ENCODE measurements at regions not wholly inside any gene's neighbourhood (a gene's known extent, or its start where the extent isn't known, plus 50 kb on each side); places are given as distances from the start of the nearest gene placed in this dataset.

GRCh38 chr6:27136077-27136644 is 111.3 kb upstream of the PRSS16 start:
- Histone ChIP-seq H3K9me2 (ENCODE audit: insufficient read depth) (no peaks in the 10 kb centered on the region), H3K79me2 (ENCODE audit: insufficient read depth) (peaks cover 13% of the 10 kb centered on the region; the same call in 1 of the 2 replicates), H3F3A (ENCODE audit: insufficient read depth) (peaks cover 35% of the 10 kb centered on the region), H3K27me3 (replicated peaks; ENCODE audit: insufficient read depth) (no peaks in the 10 kb centered on the region), H3K4me3 (no peak overlapping the region), H3K36me3 (ENCODE audit: low read depth) (no peaks in the 10 kb centered on the region), H3K9me3 (ENCODE audit: low read depth) (no peaks in the 10 kb centered on the region), H4K20me1 (ENCODE audit: insufficient read depth) (no peaks in the 10 kb centered on the region), H3K4me1 (ENCODE audit: insufficient read depth) (peaks cover 5% of the 10 kb centered on the region; the same call in 1 of the 2 replicates), H3K4me2 (ENCODE audit: unreplicated experiment) (no peak overlapping the region), H2AFZ (no peak overlapping the region), H3K9ac (no peak overlapping the region), H3K27ac (no peak overlapping the region)
- no peak for DNase-seq
- TF ChIP-seq EZH2phosphoT487 (IDR thresholded peaks at IDR 0.05; ENCODE audit: insufficient read depth, low read depth) (no peak), EZH2 (IDR thresholded peaks at IDR 0.05; ENCODE audit: insufficient read depth, poor library complexity, severe bottlenecking) (no peak)
- WGBS, 2 experiments (ENCODE audit: low coverage in 1 of 2, low lambda C conversion rate in 2 of 2, missing lambda C conversion rate in 2 of 2), result 95 to 96% methylated on average over 6 of the region's 6 CpGs
- in situ Hi-C loops (cut with MboI), result loop anchor here (25.0 kb wide), 3 partner anchors 824 to 1099 kb away; a partner anchor contains a TSS

- WGBS, 2 experiments (ENCODE audit: low coverage in 1 of 2, low lambda C conversion rate in 2 of 2, missing lambda C conversion rate in 2 of 2), result 84 to 86% methylated on average over 5 of the region's 5 CpGs
- no peaks in the 10 kb centered on the region for H4K20me1 ChIP-seq (ENCODE audit: insufficient read depth)
- H3K36me3 ChIP-seq (ENCODE audit: low read depth), result no peaks in the 10 kb centered on the region
- H3K9me2 ChIP-seq (ENCODE audit: insufficient read depth), result no peaks in the 10 kb centered on the region
- no peak overlapping the region for H3K4me2 ChIP-seq (ENCODE audit: unreplicated experiment)
- no peaks in the 10 kb centered on the region for H3K9me3 ChIP-seq (ENCODE audit: low read depth)
- H3K79me2 ChIP-seq (ENCODE audit: insufficient read depth), result peaks cover 22% of the 10 kb centered on the region
- H3K4me3 ChIP-seq, result no peak overlapping the region
- H2AFZ ChIP-seq, result no peak overlapping the region
- peaks cover 25% of the 10 kb centered on the region for H3F3A ChIP-seq (ENCODE audit: insufficient read depth)
- no peaks in the 10 kb centered on the region for H3K27me3 ChIP-seq (replicated peaks; ENCODE audit: insufficient read depth)
- no peak for DNase-seq
- TF ChIP-seq EZH2 (IDR thresholded peaks at IDR 0.05; ENCODE audit: insufficient read depth, poor library complexity, severe bottlenecking) (no peak), EZH2phosphoT487 (IDR thresholded peaks at IDR 0.05; ENCODE audit: insufficient read depth, low read depth) (no peak)
- H3K9ac ChIP-seq, result no peak overlapping the region
- in situ Hi-C loops (cut with MboI), result loop anchor here (25.0 kb wide), 3 partner anchors 825 to 1100 kb away; a partner anchor contains a TSS
- H3K4me1 ChIP-seq (ENCODE audit: insufficient read depth), result 0 out of 2 replicates have a peak, but pooled peaks cover 5% of the 10 kb centered on the region
- no peak overlapping the region for H3K27ac ChIP-seq
Measured at GRCh38 chr6:27136978-27137814, 110.3 kb upstream of the PRSS16 start.

- in situ Hi-C loops (cut with MboI), result loop anchor here (25.0 kb wide), 3 partner anchors 826 to 1101 kb away; a partner anchor contains a TSS
- no peak for TF ChIP-seq EZH2 (IDR thresholded peaks at IDR 0.05; ENCODE audit: insufficient read depth, poor library complexity, severe bottlenecking)
- no peak for TF ChIP-seq EZH2phosphoT487 (IDR thresholded peaks at IDR 0.05; ENCODE audit: insufficient read depth, low read depth)
- no peak for DNase-seq
- peak overlapping the region; percentile 77; the same call in 1 of the 2 replicates for H2AFZ ChIP-seq
- H3K9me2 ChIP-seq (ENCODE audit: insufficient read depth), result no peaks in the 10 kb centered on the region
- H3K9ac ChIP-seq, result no peak overlapping the region
- H3K27me3 ChIP-seq (replicated peaks; ENCODE audit: insufficient read depth), result no peaks in the 10 kb centered on the region
- H3K79me2 ChIP-seq (ENCODE audit: insufficient read depth), result peaks cover 34% of the 10 kb centered on the region
- 83 to 84% methylated on average over 3 of the region's 3 CpGs for WGBS, 2 experiments (ENCODE audit: low coverage in 1 of 2, low lambda C conversion rate in 2 of 2, missing lambda C conversion rate in 2 of 2)
- H3K4me3 ChIP-seq, result no peak overlapping the region
- H3K4me1 ChIP-seq (ENCODE audit: insufficient read depth), result 0 out of 2 replicates have a peak, but pooled peaks cover 5% of the 10 kb centered on the region
- H3K9me3 ChIP-seq (ENCODE audit: low read depth), result no peaks in the 10 kb centered on the region
- peaks cover 18% of the 10 kb centered on the region for H3F3A ChIP-seq (ENCODE audit: insufficient read depth)
- H3K36me3 ChIP-seq (ENCODE audit: low read depth), result no peaks in the 10 kb centered on the region
- H3K27ac ChIP-seq, result no peak overlapping the region
- no peak overlapping the region for H3K4me2 ChIP-seq (ENCODE audit: unreplicated experiment)
- H4K20me1 ChIP-seq (ENCODE audit: insufficient read depth), result no peaks in the 10 kb centered on the region
Measured at GRCh38 chr6:27138406-27138805, 109.1 kb upstream of the PRSS16 start.

- H3K79me2 ChIP-seq (ENCODE audit: insufficient read depth), result peaks cover 41% of the 10 kb centered on the region
- no peaks in the 10 kb centered on the region for H3K36me3 ChIP-seq (ENCODE audit: low read depth)
- no peak for DNase-seq
- no peaks in the 10 kb centered on the region for H3K9me3 ChIP-seq (ENCODE audit: low read depth)
- no peak for TF ChIP-seq EZH2 (IDR thresholded peaks at IDR 0.05; ENCODE audit: insufficient read depth, poor library complexity, severe bottlenecking)
- TF ChIP-seq EZH2phosphoT487 (IDR thresholded peaks at IDR 0.05; ENCODE audit: insufficient read depth, low read depth), result no peak
- H3K9me2 ChIP-seq (ENCODE audit: insufficient read depth), result no peaks in the 10 kb centered on the region
- H3K27ac ChIP-seq, result no peak overlapping the region
- 36 to 43% methylated on average over 35 to 36 of the region's 36 CpGs for WGBS, 2 experiments (ENCODE audit: low coverage in 1 of 2, low lambda C conversion rate in 2 of 2, missing lambda C conversion rate in 2 of 2)
- H3K9ac ChIP-seq, result no peak overlapping the region
- peak overlapping the region; percentile 24; the same call in 1 of the 2 replicates for H3K4me3 ChIP-seq
- no peaks in the 10 kb centered on the region for H3K27me3 ChIP-seq (replicated peaks; ENCODE audit: insufficient read depth)
- in situ Hi-C loops (cut with MboI), result loop anchor here (25.0 kb wide), 3 partner anchors 827 to 1102 kb away; a partner anchor contains a TSS
- peak overlapping the region; percentile 24 for H3K4me2 ChIP-seq (ENCODE audit: unreplicated experiment)
- peaks cover 14% of the 10 kb centered on the region for H3F3A ChIP-seq (ENCODE audit: insufficient read depth)
- H3K4me1 ChIP-seq (ENCODE audit: insufficient read depth), result 0 out of 2 replicates have a peak, but pooled peaks cover 3% of the 10 kb centered on the region
- peak overlapping the region; percentile 77 for H2AFZ ChIP-seq
- no peaks in the 10 kb centered on the region for H4K20me1 ChIP-seq (ENCODE audit: insufficient read depth)
Measured at GRCh38 chr6:27138837-27139755, 108.4 kb upstream of the PRSS16 start.

Measured in GM23248 (cell line).